ENCODE measurements at regions not wholly inside any gene's neighbourhood (a gene's known extent, or its start where the extent isn't known, plus 50 kb on each side); places are given as distances from the start of the nearest gene placed in this dataset.

DNA sequence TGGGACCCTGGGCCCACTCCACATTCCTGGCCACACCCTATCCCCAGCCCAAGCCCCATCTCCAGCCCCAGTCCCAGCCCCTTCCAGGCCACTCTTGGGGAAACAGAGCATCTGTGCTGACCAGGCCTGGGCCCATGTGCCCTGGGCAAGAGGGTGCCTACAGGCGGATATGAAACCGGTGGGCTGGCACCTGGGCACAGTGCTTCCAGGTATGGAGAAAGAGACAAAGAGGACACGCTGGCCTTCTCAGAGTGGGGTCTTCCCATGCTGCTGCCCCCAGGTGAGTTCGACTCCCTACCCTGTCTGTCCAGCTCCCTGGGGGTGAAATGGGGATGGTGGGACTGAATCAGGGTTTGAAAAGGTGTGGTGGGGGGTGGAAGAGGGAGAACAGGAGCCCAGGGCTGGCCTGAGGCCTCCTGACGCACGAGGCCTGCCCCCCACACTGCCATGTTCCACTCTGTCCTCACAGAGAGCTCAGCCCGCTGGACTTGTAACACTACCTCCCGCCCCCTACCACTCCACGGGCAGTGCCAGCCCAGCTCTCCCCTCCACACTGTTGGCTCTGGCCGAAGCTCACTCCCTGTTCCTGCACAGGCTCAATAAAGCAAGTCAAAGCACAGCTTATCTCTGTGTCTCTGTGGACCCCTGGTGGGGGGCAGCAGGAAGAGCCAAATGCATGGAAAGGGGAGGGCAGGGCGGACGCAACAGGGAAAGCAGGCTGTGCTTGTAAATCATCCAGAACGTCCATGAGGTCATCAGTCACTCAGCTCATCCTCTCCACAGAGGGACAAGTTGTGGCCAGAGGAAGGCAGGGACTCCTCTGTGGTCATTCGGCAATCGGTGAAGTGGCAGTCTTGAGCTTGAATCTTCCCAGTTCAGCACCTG is 71.1 kb upstream of the TMEM97 start:
- H3K4me3 ChIP-seq (ENCODE audit: low read length), result no peak overlapping the region
- TF ChIP-seq, protein P1, sequence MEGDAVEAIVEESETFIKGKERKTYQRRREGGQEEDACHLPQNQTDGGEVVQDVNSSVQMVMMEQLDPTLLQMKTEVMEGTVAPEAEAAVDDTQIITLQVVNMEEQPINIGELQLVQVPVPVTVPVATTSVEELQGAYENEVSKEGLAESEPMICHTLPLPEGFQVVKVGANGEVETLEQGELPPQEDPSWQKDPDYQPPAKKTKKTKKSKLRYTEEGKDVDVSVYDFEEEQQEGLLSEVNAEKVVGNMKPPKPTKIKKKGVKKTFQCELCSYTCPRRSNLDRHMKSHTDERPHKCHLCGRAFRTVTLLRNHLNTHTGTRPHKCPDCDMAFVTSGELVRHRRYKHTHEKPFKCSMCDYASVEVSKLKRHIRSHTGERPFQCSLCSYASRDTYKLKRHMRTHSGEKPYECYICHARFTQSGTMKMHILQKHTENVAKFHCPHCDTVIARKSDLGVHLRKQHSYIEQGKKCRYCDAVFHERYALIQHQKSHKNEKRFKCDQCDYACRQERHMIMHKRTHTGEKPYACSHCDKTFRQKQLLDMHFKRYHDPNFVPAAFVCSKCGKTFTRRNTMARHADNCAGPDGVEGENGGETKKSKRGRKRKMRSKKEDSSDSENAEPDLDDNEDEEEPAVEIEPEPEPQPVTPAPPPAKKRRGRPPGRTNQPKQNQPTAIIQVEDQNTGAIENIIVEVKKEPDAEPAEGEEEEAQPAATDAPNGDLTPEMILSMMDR (IDR thresholded peaks at IDR 0.05; ENCODE audit: insufficient read depth, low read depth, low read length, missing control alignments), result no peak
- no peak for DNase-seq (ENCODE audit: low read depth)

DNA sequence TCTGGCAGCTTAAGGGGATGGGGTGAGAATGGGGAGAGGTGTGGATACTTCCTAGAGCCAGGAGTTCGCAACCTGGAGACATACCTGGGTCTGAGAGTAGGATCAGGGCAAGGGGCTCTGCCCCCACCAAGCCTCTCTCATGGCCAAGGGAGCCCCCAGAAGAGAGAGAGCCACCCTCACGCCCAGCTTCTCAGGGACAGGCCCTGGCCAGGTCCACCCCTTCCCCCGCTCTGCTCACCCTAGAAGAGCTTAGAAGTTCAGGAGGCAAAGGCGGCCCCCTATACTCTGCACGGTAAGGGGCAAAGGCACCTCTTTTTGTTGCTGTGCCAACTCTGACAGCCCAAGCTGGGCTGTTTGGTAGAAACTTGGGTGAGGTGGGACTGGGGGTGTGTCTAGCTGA is 69.3 kb upstream of the TMEM97 start:
- H3K4me3 ChIP-seq (ENCODE audit: low read length), result no peak overlapping the region
- TF ChIP-seq, protein P1 (IDR thresholded peaks at IDR 0.05; ENCODE audit: insufficient read depth, low read depth, low read length, missing control alignments), result no peak
- DNase-seq (ENCODE audit: low read depth), result no peak

DNA sequence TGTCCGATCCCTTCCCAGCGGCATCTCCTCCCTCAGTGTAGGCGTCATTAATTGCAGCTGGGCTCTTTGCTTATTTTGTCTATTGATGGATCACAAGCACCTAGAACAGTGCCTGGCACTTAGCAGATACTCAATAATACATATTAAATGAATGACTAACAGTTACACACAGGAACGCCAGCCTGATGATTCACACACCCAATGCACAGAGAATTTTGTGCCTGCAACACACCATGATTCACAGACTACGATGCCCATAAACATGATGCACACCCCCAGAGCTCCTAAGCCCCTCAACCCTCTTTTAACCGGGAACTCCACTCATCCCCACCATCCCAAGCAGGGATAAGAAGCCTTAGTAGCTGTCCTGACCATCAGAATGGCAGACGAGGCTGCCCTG is 66.6 kb upstream of the TMEM97 start:
- TF ChIP-seq, protein P1 (IDR thresholded peaks at IDR 0.05; ENCODE audit: insufficient read depth, low read depth, low read length, missing control alignments), result no peak
- peak; percentile 91 for DNase-seq (ENCODE audit: low read depth)
- no peak overlapping the region for H3K4me3 ChIP-seq (ENCODE audit: low read length)

DNA sequence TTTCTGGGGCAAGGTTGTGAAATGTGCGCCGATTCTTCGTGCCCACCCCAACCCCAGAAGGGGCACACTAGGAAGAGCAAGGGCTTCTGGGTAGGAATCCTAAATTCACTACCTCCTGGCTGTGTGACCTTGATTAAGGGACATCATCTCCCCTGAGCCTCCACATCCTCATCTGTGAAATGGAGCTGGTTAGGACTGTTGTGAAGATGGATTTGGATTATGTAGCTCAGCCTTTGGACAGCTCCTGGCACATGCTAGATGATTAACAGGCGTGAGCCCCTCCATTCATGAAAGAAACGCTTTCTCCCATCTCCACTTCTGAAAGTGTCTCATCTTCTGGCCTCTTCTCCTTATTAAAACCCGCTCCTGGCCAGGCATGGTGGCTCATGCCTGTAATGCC is 65.3 kb upstream of the TMEM97 start:
- TF ChIP-seq, protein P1 (IDR thresholded peaks at IDR 0.05; ENCODE audit: insufficient read depth, low read depth, low read length, missing control alignments), result no peak
- DNase-seq (ENCODE audit: low read depth), result no peak
- no peak overlapping the region for H3K4me3 ChIP-seq (ENCODE audit: low read length)

DNA sequence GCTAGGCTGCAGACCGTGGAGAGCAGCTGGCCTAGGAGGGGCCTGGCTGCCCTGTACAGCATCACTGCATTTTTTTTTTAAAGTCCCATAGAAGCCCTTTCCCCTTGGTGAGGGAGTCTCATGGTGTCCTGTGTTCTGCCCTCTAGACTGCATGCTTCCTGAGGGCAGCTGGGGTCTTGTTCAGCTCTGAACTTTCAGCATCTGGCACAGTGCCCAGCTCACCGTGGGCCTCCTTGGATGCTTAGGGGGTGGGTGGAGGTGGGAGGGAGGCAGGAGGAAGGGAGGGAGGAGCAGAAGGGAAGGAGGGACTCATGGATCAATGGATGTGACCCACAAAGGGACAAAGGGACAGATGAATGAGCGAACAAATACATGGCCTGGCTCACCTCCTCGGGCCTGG is 63.4 kb upstream of the TMEM97 start:
- no peak overlapping the region for H3K4me3 ChIP-seq (ENCODE audit: low read length)
- TF ChIP-seq, protein P1 (IDR thresholded peaks at IDR 0.05; ENCODE audit: insufficient read depth, low read depth, low read length, missing control alignments), result no peak

DNA sequence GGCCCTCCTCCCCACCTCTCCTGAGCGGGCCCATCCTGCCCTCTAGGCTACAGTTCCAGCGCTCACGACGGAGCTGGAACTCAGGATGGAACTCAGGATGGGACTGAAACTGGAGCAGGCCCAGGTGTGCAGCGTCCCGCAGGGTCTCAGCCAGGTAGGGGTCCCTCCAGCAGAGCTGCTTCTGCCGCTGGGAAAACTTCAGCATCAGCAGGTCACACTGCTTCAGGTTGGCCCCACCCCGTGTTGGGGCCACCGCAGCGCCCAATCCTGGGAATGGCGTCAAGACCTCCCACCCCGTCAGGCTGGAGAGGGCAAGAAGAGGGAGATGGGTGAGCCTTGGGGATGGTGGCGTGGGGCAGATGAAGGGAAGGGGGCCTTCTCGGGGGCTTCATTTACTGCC is 62.6 kb upstream of the TMEM97 start:
- no peak for DNase-seq (ENCODE audit: low read depth)
- no peak overlapping the region for H3K4me3 ChIP-seq (ENCODE audit: low read length)
- TF ChIP-seq, protein P1 (IDR thresholded peaks at IDR 0.05; ENCODE audit: insufficient read depth, low read depth, low read length, missing control alignments), result no peak

More for the DNA sequence above, 63.4 kb upstream of the TMEM97 start:
- no peak for DNase-seq (ENCODE audit: low read depth)

DNA sequence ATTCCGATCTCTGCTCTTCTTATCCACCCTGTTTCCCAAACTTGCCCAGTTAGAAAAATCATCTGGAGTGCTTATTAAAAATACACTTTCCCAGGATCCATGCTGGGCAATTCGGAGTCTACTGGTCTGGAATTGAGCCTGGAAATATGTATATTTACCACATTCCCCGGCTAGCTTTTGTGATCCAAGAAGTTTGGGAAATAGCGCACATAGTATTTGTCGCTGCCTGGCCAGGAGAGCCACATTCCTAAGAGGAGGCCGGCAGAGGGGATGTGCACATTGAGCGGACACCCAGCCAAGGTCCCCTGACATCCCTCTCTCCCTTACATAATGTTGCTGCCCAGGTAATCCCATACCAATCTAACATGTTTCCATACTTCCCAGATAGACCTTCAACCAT is 62.1 kb upstream of the TMEM97 start:
- DNase-seq (ENCODE audit: low read depth), result no peak
- TF ChIP-seq, protein P1 (IDR thresholded peaks at IDR 0.05; ENCODE audit: insufficient read depth, low read depth, low read length, missing control alignments), result no peak
- H3K4me3 ChIP-seq (ENCODE audit: low read length), result no peak overlapping the region
